Gastroesophageal sphincter (tissue), 4 donors: ENCODE measurements at regions not wholly inside any gene's neighbourhood (a gene's known extent, or its start where the extent isn't known, plus 50 kb on each side); places are given as distances from the start of the nearest gene placed in this dataset.

ENCODE experiments used
- ATAC-seq: fragments of 150-250 bp; one replicate; pipeline ENCODE4 v1.9.1; 2016; ENCODE audit warnings: mild to moderate bottlenecking, moderate library complexity
- H3K27ac ChIP-seq, 4 donors: fragments of 200-600 bp; sonication (generic) in 3 of 4; 1 replicate in 3 of 4; 2 replicates in 1 of 4; pipeline ENCODE4 v1.5.1; 2016 to 2019
- H3K27me3 ChIP-seq: fragments of 200-600 bp; sonication (generic); one replicate; pipeline ENCODE4 v1.5.1; 2019
- H3K36me3 ChIP-seq, 2 donors: fragments of 200-600 bp; sonication (generic); one replicate each; pipeline ENCODE4 v1.5.1; 2019; ENCODE audit warnings: control low read depth in 1 of 2
- H3K4me1 ChIP-seq, 3 donors: fragments of 200-600 bp; sonication (generic); 1 replicate in 2 of 3; 2 replicates in 1 of 3; pipeline ENCODE4 v1.5.1; 2016 to 2019; ENCODE audit warnings: control low read depth in 2 of 3
- H3K4me3 ChIP-seq, 2 donors: fragments of 200-600 bp; sonication (generic); one replicate each; pipeline ENCODE4 v1.5.1; 2019; ENCODE audit warnings: mild to moderate bottlenecking in 1 of 2, moderate library complexity in 1 of 2
- H3K9me3 ChIP-seq, 3 donors: fragments of 200-600 bp; sonication (generic); one replicate each; pipeline ENCODE4 v1.5.1; 2017 to 2019; ENCODE audit warnings: control low read depth in 2 of 3
- CTCF ChIP-seq, 4 experiments: fragments of 200-600 bp in 2 of 4; fragments of 450-650 bp in 2 of 4; sonication (generic) in 1 of 4; IDR thresholded peaks; one replicate each; pipeline ENCODE4 v1.5.1; 2017 to 2019; ENCODE audit warnings: antibody characterized with exemption in 4 of 4, mild to moderate bottlenecking in 2 of 4, moderate library complexity in 2 of 4
- EP300 ChIP-seq: sonication (generic); formaldehyde crosslinking; IDR thresholded peaks from one replicate; pipeline ENCODE4 v1.6.1; 2017; ENCODE audit warnings: antibody characterized with exemption, mild to moderate bottlenecking
- POLR2A ChIP-seq, 2 donors: fragments of 450-650 bp; IDR thresholded peaks; one replicate each; pipeline ENCODE4 v1.6.1; 2017; ENCODE audit warnings: antibody characterized with exemption in 2 of 2, mild to moderate bottlenecking in 2 of 2, moderate library complexity in 1 of 2
- POLR2AphosphoS5 ChIP-seq: sonication (generic); formaldehyde crosslinking; IDR thresholded peaks from one replicate; pipeline ENCODE4 v1.6.1; 2017; ENCODE audit warnings: antibody characterized with exemption
- whole genome bisulfite sequencing, 2 donors: methylation state at CpG; one replicate each; pipeline ENCODE4 v1.1.5; 2018; ENCODE audit warnings: low coverage in 1 of 2; 5-methylcytosine and 5-hydroxymethylcytosine counted together

GRCh38 chr13:50071379-50071778, 56.1 kb downstream of the KCNRG start:
- no peak for ATAC-seq
- peak overlapping the region in 1 of 2 donors; percentile 2 for H3K4me3 ChIP-seq
- no peaks in the 10 kb centered on the region for H3K9me3 ChIP-seq
- peaks cover 0 to 18% of the 10 kb centered on the region in 2 donors for H3K36me3 ChIP-seq
- WGBS, 2 donors: 20 to 39% methylated on average over 1 to 2 of the region's 2 CpGs
- H3K27me3 ChIP-seq: no peaks in the 10 kb centered on the region
- H3K27ac ChIP-seq: peak overlapping the region in 1 of 4 donors; percentile 10
- TF ChIP-seq POLR2A (IDR thresholded peaks at IDR 0.05): no peak
- no peak for TF ChIP-seq POLR2AphosphoS5
- no peak for TF ChIP-seq CTCF (IDR thresholded peaks at IDR 0.05)
- TF ChIP-seq EP300: no peak
- H3K4me1 ChIP-seq: peaks cover 0 to 62% (median 4%) of the 10 kb centered on the region in 3 donors

DNA sequence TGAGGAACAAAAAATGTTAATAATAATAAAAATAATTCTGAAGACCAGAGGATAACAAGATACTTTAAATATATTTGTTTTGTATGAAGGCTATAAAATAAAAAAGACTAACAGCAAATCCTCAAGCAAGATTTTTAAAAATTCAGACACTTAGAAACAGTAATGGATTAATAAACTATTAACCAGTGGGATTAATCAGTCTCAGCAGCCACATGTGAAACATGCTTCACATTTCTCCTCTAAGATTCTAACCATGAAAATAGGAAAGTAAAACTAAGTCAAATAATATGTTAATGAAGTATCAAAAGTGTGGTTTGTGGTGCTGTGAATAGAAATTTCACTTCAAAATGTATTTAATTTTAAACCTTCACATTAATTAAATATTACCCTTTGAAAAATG, 57.4 kb downstream of the KCNRG start:
- no peak for ATAC-seq
- Histone ChIP-seq H3K4me3 (no peak overlapping the region), H3K27ac (no peak overlapping the region), H3K27me3 (no peaks in the 10 kb centered on the region), H3K9me3 (no peaks in the 10 kb centered on the region), H3K4me1 (peaks cover 0 to 74% (median 4%) of the 10 kb centered on the region in 3 donors), H3K36me3 (peaks cover 0 to 7% of the 10 kb centered on the region in 2 donors)
- TF ChIP-seq POLR2A (IDR thresholded peaks at IDR 0.05) (no peak), EP300 (no peak), CTCF (IDR thresholded peaks at IDR 0.05) (no peak), POLR2AphosphoS5 (no peak)

- no peak overlapping the region for H3K27ac ChIP-seq
- no peak for TF ChIP-seq EP300
- no peak for TF ChIP-seq POLR2AphosphoS5
- no peak for TF ChIP-seq CTCF (IDR thresholded peaks at IDR 0.05)
- no peak for TF ChIP-seq POLR2A (IDR thresholded peaks at IDR 0.05)
- H3K36me3 ChIP-seq: peaks cover 0 to under 1% of the 10 kb centered on the region in 2 donors
- no peak overlapping the region for H3K4me3 ChIP-seq
- WGBS, 2 donors: 61 to 69% methylated on average over 1 of the region's 1 CpG
- H3K4me1 ChIP-seq: peaks cover 0 to 75% (median 4%) of the 10 kb centered on the region in 3 donors
- no peaks in the 10 kb centered on the region for H3K9me3 ChIP-seq
- no peak for ATAC-seq
- H3K27me3 ChIP-seq: no peaks in the 10 kb centered on the region
Observed at GRCh38 chr13:50073340-50073739, 58.1 kb downstream of the KCNRG start.

- no peak overlapping the region for H3K4me3 ChIP-seq
- H3K27me3 ChIP-seq: no peaks in the 10 kb centered on the region
- no peak for TF ChIP-seq POLR2A (IDR thresholded peaks at IDR 0.05)
- TF ChIP-seq CTCF (IDR thresholded peaks at IDR 0.05): no peak
- TF ChIP-seq POLR2AphosphoS5: no peak
- no peak for TF ChIP-seq EP300
Observed at GRCh38 chr13:50074843-50075242, 59.6 kb downstream of the KCNRG start.

GRCh38 chr13:50075619-50076097, 60.4 kb downstream of the KCNRG start:
- TF ChIP-seq EP300 (no peak), CTCF (IDR thresholded peaks at IDR 0.05) (no peak), POLR2A (IDR thresholded peaks at IDR 0.05) (no peak), POLR2AphosphoS5 (no peak)
- H3K9me3 ChIP-seq: no peaks in the 10 kb centered on the region
- H3K4me1 ChIP-seq: peaks cover 0 to 56% (median 0%) of the 10 kb centered on the region in 3 donors
- H3K36me3 ChIP-seq: no peaks in the 10 kb centered on the region
- peak overlapping the region in 1 of 2 donors; percentile 7 for H3K4me3 ChIP-seq
- no peaks in the 10 kb centered on the region for H3K27me3 ChIP-seq
- H3K27ac ChIP-seq: peak overlapping the region in 2 of 4 donors; percentile 91 to 96
- no peak for ATAC-seq
- WGBS, 2 donors: 52 to 64% methylated on average over 3 of the region's 3 CpGs

More at GRCh38 chr13:50074843-50075242, 59.6 kb downstream of the KCNRG start:
- H3K36me3 ChIP-seq: no peaks in the 10 kb centered on the region
- peak overlapping the region in 2 of 4 donors; percentile 91 to 96 for H3K27ac ChIP-seq
- no peak for ATAC-seq
- H3K9me3 ChIP-seq: no peaks in the 10 kb centered on the region
- 83 to 100% methylated on average over 1 of the region's 1 CpG for WGBS, 2 donors
- peaks cover 0 to 61% (median 0%) of the 10 kb centered on the region in 3 donors for H3K4me1 ChIP-seq
